ENCODE measurements at regions not wholly inside any gene's neighbourhood (a gene's known extent, or its start where the extent isn't known, plus 50 kb on each side); places are given as distances from the start of the nearest gene placed in this dataset.

DNA sequence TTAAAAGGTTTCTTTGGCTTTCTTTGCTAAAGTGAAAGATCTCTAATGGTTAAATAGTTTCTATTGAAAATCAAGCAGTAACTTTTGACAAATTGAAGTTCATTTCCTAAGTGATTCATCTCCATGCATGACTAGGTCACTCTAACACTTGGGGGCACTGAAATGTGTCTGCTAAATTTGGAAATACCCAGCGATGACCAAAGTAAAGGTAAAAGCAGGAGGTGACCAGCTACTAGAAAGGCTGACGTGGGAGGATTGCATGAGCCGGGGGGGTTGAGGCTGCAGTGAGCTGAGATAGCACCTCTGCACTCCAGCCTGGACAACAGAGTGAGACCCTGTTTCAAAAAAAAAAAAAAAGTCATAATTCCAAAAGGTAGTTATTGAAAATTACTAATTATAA lies 111.8 kb upstream of the GPR141 start:
- WGBS (ENCODE audit: extremely low coverage, insufficient coverage, insufficient read length): no CpG with 5 or more reads among the region's 3 CpGs
- Histone ChIP-seq H2BK120ac (ENCODE audit: insufficient read depth, low read length, poor library complexity) (no peak overlapping the region), H3K79me1 (ENCODE audit: low read length) (no peaks in the 10 kb centered on the region), H2BK12ac (ENCODE audit: low read length) (no peak overlapping the region), H3K9ac (ENCODE audit: low read length) (no peak overlapping the region), H3K23ac (ENCODE audit: low read length) (no peak overlapping the region), H3K27me3 (ENCODE audit: insufficient read depth, low read length) (no peaks in the 10 kb centered on the region), H2BK5ac (ENCODE audit: low read depth, low read length, poor library complexity) (no peak overlapping the region), H3K18ac (ENCODE audit: low read length) (no peak overlapping the region), H3K79me2 (ENCODE audit: control insufficient read depth, insufficient read depth, low read length, poor library complexity) (no peaks in the 10 kb centered on the region), H3K27ac (ENCODE audit: low read depth, low read length) (no peak overlapping the region), H2AFZ (ENCODE audit: insufficient read depth, low read length, poor library complexity) (no peak overlapping the region), H3K14ac (ENCODE audit: low read length) (no peak overlapping the region), H3K36me3 (ENCODE audit: control insufficient read depth in 1 of 2, insufficient read depth in 2 of 2, low read length in 2 of 2) (no peaks in the 10 kb centered on the region), H4K12ac (ENCODE audit: low read depth, low read length) (no peak overlapping the region), H3K4me1 (ENCODE audit: control insufficient read depth in 1 of 2, insufficient read depth in 2 of 2, low read length in 2 of 2) (no peaks in the 10 kb centered on the region), H3K9me3 (ENCODE audit: insufficient read depth, low read depth, low read length) (peaks cover 2% of the 10 kb centered on the region), H4K8ac (ENCODE audit: low read depth, low read length) (no peak overlapping the region), H2AK5ac (ENCODE audit: low read length) (no peak overlapping the region), H3K4ac (ENCODE audit: low read depth, low read length) (no peak overlapping the region), H3K4me2 (ENCODE audit: low read length) (no peak overlapping the region), H4K91ac (ENCODE audit: low read depth, low read length) (no peak overlapping the region), H3K4me3 (ENCODE audit: low read depth, low read length) (no peak overlapping the region)
- DNase-seq: no peak

DNA sequence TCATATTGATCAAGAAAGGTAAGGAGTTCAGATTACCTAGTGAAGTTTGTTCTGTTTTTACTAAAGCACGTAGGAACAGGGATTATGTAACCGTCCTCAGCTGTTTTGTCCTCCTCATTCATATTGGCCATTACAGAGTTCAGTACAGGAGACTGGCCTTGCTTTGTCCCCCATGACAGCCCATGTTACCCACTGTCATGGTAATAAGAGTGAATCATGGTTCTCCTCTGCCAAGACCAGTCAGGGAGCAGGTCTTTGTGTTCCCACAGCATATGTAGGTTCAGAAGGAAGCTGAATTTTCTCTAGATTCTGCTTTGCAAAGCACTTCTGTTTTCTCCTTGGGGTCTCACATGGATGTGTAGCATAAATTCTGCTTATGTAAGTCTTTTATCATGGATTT lies 106.2 kb upstream of the GPR141 start:
- Histone ChIP-seq H3K4ac (ENCODE audit: low read depth, low read length) (no peak overlapping the region), H3K14ac (ENCODE audit: low read length) (no peak overlapping the region), H3K4me3 (ENCODE audit: low read depth, low read length) (no peak overlapping the region), H2BK120ac (ENCODE audit: insufficient read depth, low read length, poor library complexity) (no peak overlapping the region), H3K79me2 (ENCODE audit: control insufficient read depth, insufficient read depth, low read length, poor library complexity) (no peaks in the 10 kb centered on the region), H3K4me2 (ENCODE audit: low read length) (no peak overlapping the region), H2AFZ (ENCODE audit: insufficient read depth, low read length, poor library complexity) (no peak overlapping the region), H2AK5ac (ENCODE audit: low read length) (no peak overlapping the region), H4K8ac (ENCODE audit: low read depth, low read length) (no peak overlapping the region), H3K18ac (ENCODE audit: low read length) (no peak overlapping the region), H2BK12ac (ENCODE audit: low read length) (no peak overlapping the region), H3K9ac (ENCODE audit: low read length) (no peak overlapping the region), H4K12ac (ENCODE audit: low read depth, low read length) (no peak overlapping the region), H3K23ac (ENCODE audit: low read length) (no peak overlapping the region), H2BK5ac (ENCODE audit: low read depth, low read length, poor library complexity) (no peak overlapping the region), H3K36me3 (ENCODE audit: control insufficient read depth in 1 of 2, insufficient read depth in 2 of 2, low read length in 2 of 2) (no peaks in the 10 kb centered on the region), H4K91ac (ENCODE audit: low read depth, low read length) (no peak overlapping the region), H3K27me3 (ENCODE audit: insufficient read depth, low read length) (no peaks in the 10 kb centered on the region), H3K79me1 (ENCODE audit: low read length) (no peaks in the 10 kb centered on the region), H3K27ac (ENCODE audit: low read depth, low read length) (no peak overlapping the region), H3K9me3 (ENCODE audit: insufficient read depth, low read depth, low read length) (no peaks in the 10 kb centered on the region), H3K4me1 (ENCODE audit: control insufficient read depth in 1 of 2, insufficient read depth in 2 of 2, low read length in 2 of 2) (peaks cover 0 to 2% of the 10 kb centered on the region in 2 experiments)
- WGBS (ENCODE audit: extremely low coverage, insufficient coverage, insufficient read length): no CpG with 5 or more reads among the region's 2 CpGs
- DNase-seq: no peak

DNA sequence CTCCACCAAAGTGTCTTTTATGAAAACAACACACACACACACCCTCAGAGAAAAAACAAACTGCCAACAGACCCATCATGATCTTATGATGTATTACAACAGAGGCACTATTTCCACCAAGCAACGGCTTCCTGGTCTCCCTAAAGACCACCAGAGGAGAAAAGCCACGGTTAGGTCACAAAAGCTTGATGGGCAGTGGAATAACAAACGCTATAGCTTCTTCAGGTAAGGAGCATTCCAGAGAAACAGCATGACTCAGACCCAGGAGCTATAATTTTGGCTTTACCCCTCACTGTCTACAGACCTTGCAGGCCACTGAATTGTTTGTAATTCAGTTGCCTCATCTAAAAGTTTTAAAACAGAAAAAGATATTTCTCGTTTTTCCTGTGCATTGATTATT lies 105.7 kb upstream of the GPR141 start:
- no CpG with 5 or more reads among the region's 4 CpGs for WGBS (ENCODE audit: extremely low coverage, insufficient coverage, insufficient read length)
- Histone ChIP-seq H2BK120ac (ENCODE audit: insufficient read depth, low read length, poor library complexity) (no peak overlapping the region), H3K4ac (ENCODE audit: low read depth, low read length) (no peak overlapping the region), H2AFZ (ENCODE audit: insufficient read depth, low read length, poor library complexity) (no peak overlapping the region), H3K79me1 (ENCODE audit: low read length) (no peaks in the 10 kb centered on the region), H2BK12ac (ENCODE audit: low read length) (no peak overlapping the region), H3K4me2 (ENCODE audit: low read length) (no peak overlapping the region), H3K9ac (ENCODE audit: low read length) (no peak overlapping the region), H4K8ac (ENCODE audit: low read depth, low read length) (no peak overlapping the region), H3K36me3 (ENCODE audit: control insufficient read depth in 1 of 2, insufficient read depth in 2 of 2, low read length in 2 of 2) (no peaks in the 10 kb centered on the region), H3K14ac (ENCODE audit: low read length) (no peak overlapping the region), H3K23ac (ENCODE audit: low read length) (no peak overlapping the region), H3K4me3 (ENCODE audit: low read depth, low read length) (no peak overlapping the region), H3K4me1 (ENCODE audit: control insufficient read depth in 1 of 2, insufficient read depth in 2 of 2, low read length in 2 of 2) (peaks cover 0 to 2% of the 10 kb centered on the region in 2 experiments), H2BK5ac (ENCODE audit: low read depth, low read length, poor library complexity) (no peak overlapping the region), H3K79me2 (ENCODE audit: control insufficient read depth, insufficient read depth, low read length, poor library complexity) (no peaks in the 10 kb centered on the region), H3K18ac (ENCODE audit: low read length) (no peak overlapping the region), H4K91ac (ENCODE audit: low read depth, low read length) (no peak overlapping the region), H3K27ac (ENCODE audit: low read depth, low read length) (no peak overlapping the region), H3K27me3 (ENCODE audit: insufficient read depth, low read length) (no peaks in the 10 kb centered on the region), H2AK5ac (ENCODE audit: low read length) (no peak overlapping the region), H4K12ac (ENCODE audit: low read depth, low read length) (no peak overlapping the region), H3K9me3 (ENCODE audit: insufficient read depth, low read depth, low read length) (no peaks in the 10 kb centered on the region)
- DNase-seq: peak in 1 of 2 donors; percentile 35

DNA sequence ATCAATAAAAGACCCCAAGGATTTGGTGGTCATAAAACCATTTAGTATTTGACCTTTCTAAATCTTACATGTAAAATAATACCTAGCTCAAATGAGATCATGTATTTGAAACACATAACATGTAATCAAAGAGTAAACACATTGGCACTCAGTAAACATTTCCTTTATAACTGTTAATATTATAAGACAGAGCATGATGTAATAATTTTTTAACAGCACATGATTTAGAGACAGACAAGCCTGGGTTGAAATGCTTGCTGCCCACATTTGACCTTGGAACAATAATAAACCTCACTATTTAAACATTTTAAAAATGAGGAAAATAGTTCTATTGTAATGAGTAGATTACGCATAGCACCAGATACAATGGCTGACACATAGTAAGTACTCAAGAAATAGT lies 105.2 kb upstream of the GPR141 start:
- Histone ChIP-seq H3K4ac (ENCODE audit: low read depth, low read length) (no peak overlapping the region), H3K23ac (ENCODE audit: low read length) (no peak overlapping the region), H3K18ac (ENCODE audit: low read length) (no peak overlapping the region), H3K27ac (ENCODE audit: low read depth, low read length) (no peak overlapping the region), H2AK5ac (ENCODE audit: low read length) (no peak overlapping the region), H3K14ac (ENCODE audit: low read length) (no peak overlapping the region), H3K9ac (ENCODE audit: low read length) (no peak overlapping the region), H4K8ac (ENCODE audit: low read depth, low read length) (no peak overlapping the region), H3K4me1 (ENCODE audit: control insufficient read depth in 1 of 2, insufficient read depth in 2 of 2, low read length in 2 of 2) (peaks cover 0 to 2% of the 10 kb centered on the region in 2 experiments), H3K79me1 (ENCODE audit: low read length) (no peaks in the 10 kb centered on the region), H2AFZ (ENCODE audit: insufficient read depth, low read length, poor library complexity) (no peak overlapping the region), H2BK120ac (ENCODE audit: insufficient read depth, low read length, poor library complexity) (no peak overlapping the region), H3K79me2 (ENCODE audit: control insufficient read depth, insufficient read depth, low read length, poor library complexity) (no peaks in the 10 kb centered on the region), H2BK12ac (ENCODE audit: low read length) (no peak overlapping the region), H2BK5ac (ENCODE audit: low read depth, low read length, poor library complexity) (no peak overlapping the region), H3K4me2 (ENCODE audit: low read length) (no peak overlapping the region), H4K12ac (ENCODE audit: low read depth, low read length) (no peak overlapping the region), H3K36me3 (ENCODE audit: control insufficient read depth in 1 of 2, insufficient read depth in 2 of 2, low read length in 2 of 2) (no peaks in the 10 kb centered on the region), H4K91ac (ENCODE audit: low read depth, low read length) (no peak overlapping the region), H3K27me3 (ENCODE audit: insufficient read depth, low read length) (no peaks in the 10 kb centered on the region), H3K4me3 (ENCODE audit: low read depth, low read length) (no peak overlapping the region), H3K9me3 (ENCODE audit: insufficient read depth, low read depth, low read length) (no peaks in the 10 kb centered on the region)
- WGBS (ENCODE audit: extremely low coverage, insufficient coverage, insufficient read length): no CpG with 5 or more reads among the region's 1 CpG
- DNase-seq: no peak

All from trophoblast cell (in vitro differentiated cells and primary cell).